ENCODE measurements at regions not wholly inside any gene's neighbourhood (a gene's known extent, or its start where the extent isn't known, plus 50 kb on each side); places are given as distances from the start of the nearest gene placed in this dataset.

GRCh38 chr22:48503876-48504275 lies 1323.8 kb downstream of the BRD1 start:
- H3K4me3 ChIP-seq (ENCODE audit: low read length, poor library complexity, severe bottlenecking), result no peak overlapping the region
- H2AFZ ChIP-seq (ENCODE audit: low read length), result no peak overlapping the region
- H3K9ac ChIP-seq (ENCODE audit: low read depth, low read length, poor library complexity, severe bottlenecking), result no peak overlapping the region
- H3K4me1 ChIP-seq (ENCODE audit: insufficient read depth, low read length, poor library complexity, severe bottlenecking), result no peaks in the 10 kb centered on the region
- no peak overlapping the region for H3K4me2 ChIP-seq (ENCODE audit: low read depth, low read length, poor library complexity, severe bottlenecking)
- TF ChIP-seq EZH2phosphoT487 (IDR thresholded peaks at IDR 0.05; ENCODE audit: borderline replicate concordance), result no peak
- no peak for TF ChIP-seq CTCF (conservative IDR thresholded peaks at IDR 0.05; ENCODE audit: low read length)
- H3K36me3 ChIP-seq (ENCODE audit: insufficient read depth, low read length), result no peaks in the 10 kb centered on the region
- no peaks in the 10 kb centered on the region for H3F3A ChIP-seq (ENCODE audit: low read depth)
- no peaks in the 10 kb centered on the region for H3K79me2 ChIP-seq (ENCODE audit: insufficient read depth, low read length)
- no peaks in the 10 kb centered on the region for H3K27me3 ChIP-seq (ENCODE audit: insufficient read depth, low read length, poor library complexity, severe bottlenecking)
- H3K9me2 ChIP-seq (replicated peaks; ENCODE audit: low read depth, low read length), result no peaks in the 10 kb centered on the region
- peaks cover 9% of the 10 kb centered on the region; the same call in 1 of the 2 replicates for H3K9me3 ChIP-seq (ENCODE audit: insufficient read depth, low read depth, low read length)
- no peaks in the 10 kb centered on the region for H4K20me1 ChIP-seq (ENCODE audit: insufficient read depth, low read length, poor library complexity, severe bottlenecking)

- no peaks in the 10 kb centered on the region for H3K27me3 ChIP-seq (ENCODE audit: insufficient read depth, low read length, poor library complexity, severe bottlenecking)
- no peaks in the 10 kb centered on the region for H3K9me2 ChIP-seq (replicated peaks; ENCODE audit: low read depth, low read length)
- no peaks in the 10 kb centered on the region for H3K79me2 ChIP-seq (ENCODE audit: insufficient read depth, low read length)
- H3K9ac ChIP-seq (ENCODE audit: low read depth, low read length, poor library complexity, severe bottlenecking), result no peak overlapping the region
- no peak overlapping the region for H3K4me2 ChIP-seq (ENCODE audit: low read depth, low read length, poor library complexity, severe bottlenecking)
- TF ChIP-seq EZH2phosphoT487 (IDR thresholded peaks at IDR 0.05; ENCODE audit: borderline replicate concordance), result no peak
- TF ChIP-seq CTCF (conservative IDR thresholded peaks at IDR 0.05; ENCODE audit: low read length), result no peak
- no peaks in the 10 kb centered on the region for H3K36me3 ChIP-seq (ENCODE audit: insufficient read depth, low read length)
- H3F3A ChIP-seq (ENCODE audit: low read depth), result no peaks in the 10 kb centered on the region
- no peak overlapping the region for H2AFZ ChIP-seq (ENCODE audit: low read length)
- H4K20me1 ChIP-seq (ENCODE audit: insufficient read depth, low read length, poor library complexity, severe bottlenecking), result no peaks in the 10 kb centered on the region
- no peaks in the 10 kb centered on the region for H3K4me1 ChIP-seq (ENCODE audit: insufficient read depth, low read length, poor library complexity, severe bottlenecking)
- peaks cover 9% of the 10 kb centered on the region; the same call in 1 of the 2 replicates for H3K9me3 ChIP-seq (ENCODE audit: insufficient read depth, low read depth, low read length)
- no peak overlapping the region for H3K4me3 ChIP-seq (ENCODE audit: low read length, poor library complexity, severe bottlenecking)
Observed at GRCh38 chr22:48503035-48503625, 1324.5 kb downstream of the BRD1 start.

GRCh38 chr22:48501231-48501750 lies 1326.4 kb downstream of the BRD1 start:
- no peaks in the 10 kb centered on the region for H3K4me1 ChIP-seq (ENCODE audit: insufficient read depth, low read length, poor library complexity, severe bottlenecking)
- H2AFZ ChIP-seq (ENCODE audit: low read length), result no peak overlapping the region
- no peak for TF ChIP-seq EZH2phosphoT487 (IDR thresholded peaks at IDR 0.05; ENCODE audit: borderline replicate concordance)
- no peak for TF ChIP-seq CTCF (conservative IDR thresholded peaks at IDR 0.05; ENCODE audit: low read length)
- peaks cover 9% of the 10 kb centered on the region; the same call in 1 of the 2 replicates for H3K9me3 ChIP-seq (ENCODE audit: insufficient read depth, low read depth, low read length)
- H3K36me3 ChIP-seq (ENCODE audit: insufficient read depth, low read length), result no peaks in the 10 kb centered on the region
- no peaks in the 10 kb centered on the region for H3K27me3 ChIP-seq (ENCODE audit: insufficient read depth, low read length, poor library complexity, severe bottlenecking)
- no peak overlapping the region for H3K9ac ChIP-seq (ENCODE audit: low read depth, low read length, poor library complexity, severe bottlenecking)
- no peaks in the 10 kb centered on the region for H3F3A ChIP-seq (ENCODE audit: low read depth)
- H3K4me3 ChIP-seq (ENCODE audit: low read length, poor library complexity, severe bottlenecking), result no peak overlapping the region
- no peak overlapping the region for H3K4me2 ChIP-seq (ENCODE audit: low read depth, low read length, poor library complexity, severe bottlenecking)
- no peaks in the 10 kb centered on the region for H4K20me1 ChIP-seq (ENCODE audit: insufficient read depth, low read length, poor library complexity, severe bottlenecking)
- H3K9me2 ChIP-seq (replicated peaks; ENCODE audit: low read depth, low read length), result no peaks in the 10 kb centered on the region
- no peaks in the 10 kb centered on the region for H3K79me2 ChIP-seq (ENCODE audit: insufficient read depth, low read length)
